HEK293 (cell line): ENCODE measurements at regions not wholly inside any gene's neighbourhood (a gene's known extent, or its start where the extent isn't known, plus 50 kb on each side); places are given as distances from the start of the nearest gene placed in this dataset.

ENCODE experiments used
- PRDM1 ChIP-seq: fragments of 450-650 bp; formaldehyde crosslinking; IDR thresholded peaks from 2 replicates; pipeline ENCODE4; 2016; ENCODE audit warnings: missing biosample characterization, missing genetic modification characterization
- TCF7L2 ChIP-seq: IDR thresholded peaks from 2 replicates; pipeline ENCODE4 v1.6.1; 2011; ENCODE audit warnings: low read depth, mild to moderate bottlenecking, inconsistent platforms, low read length, moderate library complexity, borderline replicate concordance
- ZFHX2 ChIP-seq: fragments of 450-650 bp; formaldehyde crosslinking; conservative IDR thresholded peaks from 2 replicates; pipeline ENCODE4 v1.5.1; 2016; ENCODE audit warnings: missing biosample characterization, missing genetic modification characterization
- ZFP3 ChIP-seq: fragments of 450-650 bp; formaldehyde crosslinking; IDR thresholded peaks from 2 replicates; pipeline ENCODE4 v1.5.1; 2016; ENCODE audit warnings: low read depth, missing biosample characterization, missing genetic modification characterization
- ZNF184 ChIP-seq: fragments of 450-650 bp; IDR thresholded peaks from 2 replicates; pipeline ENCODE4 v1.5.1; 2018; ENCODE audit warnings: missing biosample characterization, mild to moderate bottlenecking, missing genetic modification characterization
- ZNF266 ChIP-seq: fragments of 450-650 bp; formaldehyde crosslinking; IDR thresholded peaks from 2 replicates; pipeline ENCODE4 v1.5.1; 2016; ENCODE audit warnings: missing biosample characterization, missing genetic modification characterization, low read depth
- ZNF596 ChIP-seq: fragments of 450-650 bp; IDR thresholded peaks from 2 replicates; pipeline ENCODE4 v1.5.0; 2018; ENCODE audit warnings: missing biosample characterization, mild to moderate bottlenecking, missing genetic modification characterization, moderate library complexity
- ZSCAN23 ChIP-seq: fragments of 450-650 bp; formaldehyde crosslinking; IDR thresholded peaks from 2 replicates; pipeline ENCODE4 v1.5.1; 2016; ENCODE audit warnings: missing biosample characterization, missing genetic modification characterization
- ZSCAN30 ChIP-seq: fragments of 450-650 bp; IDR thresholded peaks from 2 replicates; pipeline ENCODE4 v1.5.1; 2018; ENCODE audit warnings: missing biosample characterization, mild to moderate bottlenecking, missing genetic modification characterization, moderate library complexity
- TF ChIP-seq, protein P1 (sequence below): fragments of 450-650 bp; formaldehyde crosslinking; IDR thresholded peaks from 2 replicates; pipeline ENCODE4 v1.5.1; 2016; ENCODE audit warnings: missing biosample characterization, missing genetic modification characterization
- TF ChIP-seq, protein P2 (sequence below): fragments of 450-650 bp; formaldehyde crosslinking; optimal IDR thresholded peaks from 2 replicates; pipeline ENCODE3; 2016; ENCODE audit warnings: missing biosample characterization, mild to moderate bottlenecking, missing genetic modification characterization
- TF ChIP-seq, protein P3 (sequence below): fragments of 450-650 bp; formaldehyde crosslinking; IDR thresholded peaks from 2 replicates; pipeline ENCODE4 v1.5.1; 2016; ENCODE audit warnings: missing biosample characterization, missing genetic modification characterization, low read depth
- TF ChIP-seq, protein P4 (sequence below): fragments of 450-650 bp; formaldehyde crosslinking; IDR thresholded peaks from 2 replicates; pipeline ENCODE4 v1.5.1; 2016; ENCODE audit warnings: missing biosample characterization, missing genetic modification characterization
- TF ChIP-seq, protein P5 (sequence below): fragments of 450-650 bp; formaldehyde crosslinking; IDR thresholded peaks from 2 replicates; pipeline ENCODE4 v1.5.1; 2016; ENCODE audit warnings: missing biosample characterization, missing genetic modification characterization

DNA sequence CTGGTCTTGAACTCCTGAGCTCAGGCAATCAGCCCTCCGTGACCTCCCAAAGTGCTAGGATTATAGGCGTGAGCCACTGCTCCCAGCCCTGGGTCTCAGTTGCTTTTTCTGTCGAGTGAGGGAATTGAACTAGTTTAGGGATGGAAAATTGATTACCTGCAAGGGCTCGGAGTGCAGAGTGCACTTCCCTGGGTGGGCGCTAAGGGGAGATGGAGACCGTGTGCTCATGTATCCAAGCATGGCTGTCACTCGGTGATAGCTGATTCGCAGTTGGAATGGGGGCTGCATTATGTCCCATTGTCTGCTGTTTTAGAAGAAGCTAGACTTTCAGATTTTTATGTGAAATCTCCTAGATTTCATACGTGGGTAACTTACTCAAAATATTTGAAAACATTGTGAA lies 139.9 kb upstream of the RFC3 start:
- TF ChIP-seq, protein P1, sequence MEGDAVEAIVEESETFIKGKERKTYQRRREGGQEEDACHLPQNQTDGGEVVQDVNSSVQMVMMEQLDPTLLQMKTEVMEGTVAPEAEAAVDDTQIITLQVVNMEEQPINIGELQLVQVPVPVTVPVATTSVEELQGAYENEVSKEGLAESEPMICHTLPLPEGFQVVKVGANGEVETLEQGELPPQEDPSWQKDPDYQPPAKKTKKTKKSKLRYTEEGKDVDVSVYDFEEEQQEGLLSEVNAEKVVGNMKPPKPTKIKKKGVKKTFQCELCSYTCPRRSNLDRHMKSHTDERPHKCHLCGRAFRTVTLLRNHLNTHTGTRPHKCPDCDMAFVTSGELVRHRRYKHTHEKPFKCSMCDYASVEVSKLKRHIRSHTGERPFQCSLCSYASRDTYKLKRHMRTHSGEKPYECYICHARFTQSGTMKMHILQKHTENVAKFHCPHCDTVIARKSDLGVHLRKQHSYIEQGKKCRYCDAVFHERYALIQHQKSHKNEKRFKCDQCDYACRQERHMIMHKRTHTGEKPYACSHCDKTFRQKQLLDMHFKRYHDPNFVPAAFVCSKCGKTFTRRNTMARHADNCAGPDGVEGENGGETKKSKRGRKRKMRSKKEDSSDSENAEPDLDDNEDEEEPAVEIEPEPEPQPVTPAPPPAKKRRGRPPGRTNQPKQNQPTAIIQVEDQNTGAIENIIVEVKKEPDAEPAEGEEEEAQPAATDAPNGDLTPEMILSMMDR (tag by site-specific recombination), result no peak
- TF ChIP-seq ZSCAN30, result no peak
- no peak for TF ChIP-seq TCF7L2
- TF ChIP-seq ZNF184 (tag by site-specific recombination), result no peak
- no peak for TF ChIP-seq ZFP3
- TF ChIP-seq, protein P2, sequence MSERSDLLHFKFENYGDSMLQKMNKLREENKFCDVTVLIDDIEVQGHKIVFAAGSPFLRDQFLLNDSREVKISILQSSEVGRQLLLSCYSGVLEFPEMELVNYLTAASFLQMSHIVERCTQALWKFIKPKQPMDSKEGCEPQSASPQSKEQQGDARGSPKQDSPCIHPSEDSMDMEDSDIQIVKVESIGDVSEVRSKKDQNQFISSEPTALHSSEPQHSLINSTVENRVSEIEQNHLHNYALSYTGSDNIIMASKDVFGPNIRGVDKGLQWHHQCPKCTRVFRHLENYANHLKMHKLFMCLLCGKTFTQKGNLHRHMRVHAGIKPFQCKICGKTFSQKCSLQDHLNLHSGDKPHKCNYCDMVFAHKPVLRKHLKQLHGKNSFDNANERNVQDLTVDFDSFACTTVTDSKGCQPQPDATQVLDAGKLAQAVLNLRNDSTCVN (tag by site-specific recombination), result no peak
- TF ChIP-seq ZNF596, result no peak
- no peak for TF ChIP-seq ZFHX2 (tag by site-specific recombination)
- TF ChIP-seq, protein P3, sequence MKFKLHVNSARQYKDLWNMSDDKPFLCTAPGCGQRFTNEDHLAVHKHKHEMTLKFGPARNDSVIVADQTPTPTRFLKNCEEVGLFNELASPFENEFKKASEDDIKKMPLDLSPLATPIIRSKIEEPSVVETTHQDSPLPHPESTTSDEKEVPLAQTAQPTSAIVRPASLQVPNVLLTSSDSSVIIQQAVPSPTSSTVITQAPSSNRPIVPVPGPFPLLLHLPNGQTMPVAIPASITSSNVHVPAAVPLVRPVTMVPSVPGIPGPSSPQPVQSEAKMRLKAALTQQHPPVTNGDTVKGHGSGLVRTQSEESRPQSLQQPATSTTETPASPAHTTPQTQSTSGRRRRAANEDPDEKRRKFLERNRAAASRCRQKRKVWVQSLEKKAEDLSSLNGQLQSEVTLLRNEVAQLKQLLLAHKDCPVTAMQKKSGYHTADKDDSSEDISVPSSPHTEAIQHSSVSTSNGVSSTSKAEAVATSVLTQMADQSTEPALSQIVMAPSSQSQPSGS, result no peak
- TF ChIP-seq ZNF266 (tag by site-specific recombination), result no peak
- no peak for TF ChIP-seq ZSCAN23 (tag by site-specific recombination)
- no peak for TF ChIP-seq PRDM1 (tag by site-specific recombination)
- TF ChIP-seq, protein P4, sequence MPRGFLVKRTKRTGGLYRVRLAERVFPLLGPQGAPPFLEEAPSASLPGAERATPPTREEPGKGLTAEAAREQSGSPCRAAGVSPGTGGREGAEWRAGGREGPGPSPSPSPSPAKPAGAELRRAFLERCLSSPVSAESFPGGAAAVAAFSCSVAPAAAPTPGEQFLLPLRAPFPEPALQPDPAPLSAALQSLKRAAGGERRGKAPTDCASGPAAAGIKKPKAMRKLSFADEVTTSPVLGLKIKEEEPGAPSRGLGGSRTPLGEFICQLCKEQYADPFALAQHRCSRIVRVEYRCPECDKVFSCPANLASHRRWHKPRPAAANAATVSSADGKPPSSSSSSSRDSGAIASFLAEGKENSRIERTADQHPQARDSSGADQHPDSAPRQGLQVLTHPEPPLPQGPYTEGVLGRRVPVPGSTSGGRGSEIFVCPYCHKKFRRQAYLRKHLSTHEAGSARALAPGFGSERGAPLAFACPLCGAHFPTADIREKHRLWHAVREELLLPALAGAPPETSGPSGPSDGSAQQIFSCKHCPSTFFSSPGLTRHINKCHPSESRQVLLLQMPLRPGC, result no peak
- TF ChIP-seq, protein P5, sequence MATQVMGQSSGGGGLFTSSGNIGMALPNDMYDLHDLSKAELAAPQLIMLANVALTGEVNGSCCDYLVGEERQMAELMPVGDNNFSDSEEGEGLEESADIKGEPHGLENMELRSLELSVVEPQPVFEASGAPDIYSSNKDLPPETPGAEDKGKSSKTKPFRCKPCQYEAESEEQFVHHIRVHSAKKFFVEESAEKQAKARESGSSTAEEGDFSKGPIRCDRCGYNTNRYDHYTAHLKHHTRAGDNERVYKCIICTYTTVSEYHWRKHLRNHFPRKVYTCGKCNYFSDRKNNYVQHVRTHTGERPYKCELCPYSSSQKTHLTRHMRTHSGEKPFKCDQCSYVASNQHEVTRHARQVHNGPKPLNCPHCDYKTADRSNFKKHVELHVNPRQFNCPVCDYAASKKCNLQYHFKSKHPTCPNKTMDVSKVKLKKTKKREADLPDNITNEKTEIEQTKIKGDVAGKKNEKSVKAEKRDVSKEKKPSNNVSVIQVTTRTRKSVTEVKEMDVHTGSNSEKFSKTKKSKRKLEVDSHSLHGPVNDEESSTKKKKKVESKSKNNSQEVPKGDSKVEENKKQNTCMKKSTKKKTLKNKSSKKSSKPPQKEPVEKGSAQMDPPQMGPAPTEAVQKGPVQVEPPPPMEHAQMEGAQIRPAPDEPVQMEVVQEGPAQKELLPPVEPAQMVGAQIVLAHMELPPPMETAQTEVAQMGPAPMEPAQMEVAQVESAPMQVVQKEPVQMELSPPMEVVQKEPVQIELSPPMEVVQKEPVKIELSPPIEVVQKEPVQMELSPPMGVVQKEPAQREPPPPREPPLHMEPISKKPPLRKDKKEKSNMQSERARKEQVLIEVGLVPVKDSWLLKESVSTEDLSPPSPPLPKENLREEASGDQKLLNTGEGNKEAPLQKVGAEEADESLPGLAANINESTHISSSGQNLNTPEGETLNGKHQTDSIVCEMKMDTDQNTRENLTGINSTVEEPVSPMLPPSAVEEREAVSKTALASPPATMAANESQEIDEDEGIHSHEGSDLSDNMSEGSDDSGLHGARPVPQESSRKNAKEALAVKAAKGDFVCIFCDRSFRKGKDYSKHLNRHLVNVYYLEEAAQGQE (tag by site-specific recombination), result no peak
